Suprapubic skin (tissue), 3 donors: ENCODE measurements at regions not wholly inside any gene's neighbourhood (a gene's known extent, or its start where the extent isn't known, plus 50 kb on each side); places are given as distances from the start of the nearest gene placed in this dataset.

Source experiments
- CTCF ChIP-seq, 2 donors: fragments of 200-600 bp in 1 of 2; fragments of 450-650 bp in 1 of 2; sonication (generic) in 1 of 2; IDR thresholded peaks; one replicate each; pipeline ENCODE4 v1.5.1; 2016 to 2019; ENCODE audit warnings: antibody characterized with exemption in 2 of 2, mild to moderate bottlenecking in 1 of 2, moderate library complexity in 1 of 2
- POLR2A ChIP-seq, 2 donors: fragments of 450-650 bp; IDR thresholded peaks; one replicate each; pipeline ENCODE4 v1.6.1; 2017; ENCODE audit warnings: antibody characterized with exemption in 2 of 2, mild to moderate bottlenecking in 2 of 2, moderate library complexity in 2 of 2

GRCh38 chr6:135779213-135779612, 72.3 kb upstream of the PDE7B start:
- no peak for TF ChIP-seq CTCF (IDR thresholded peaks at IDR 0.05)
- no peak for TF ChIP-seq POLR2A (IDR thresholded peaks at IDR 0.05)
